ENCODE measurements at regions not wholly inside any gene's neighbourhood (a gene's known extent, or its start where the extent isn't known, plus 50 kb on each side); places are given as distances from the start of the nearest gene placed in this dataset.

DNA sequence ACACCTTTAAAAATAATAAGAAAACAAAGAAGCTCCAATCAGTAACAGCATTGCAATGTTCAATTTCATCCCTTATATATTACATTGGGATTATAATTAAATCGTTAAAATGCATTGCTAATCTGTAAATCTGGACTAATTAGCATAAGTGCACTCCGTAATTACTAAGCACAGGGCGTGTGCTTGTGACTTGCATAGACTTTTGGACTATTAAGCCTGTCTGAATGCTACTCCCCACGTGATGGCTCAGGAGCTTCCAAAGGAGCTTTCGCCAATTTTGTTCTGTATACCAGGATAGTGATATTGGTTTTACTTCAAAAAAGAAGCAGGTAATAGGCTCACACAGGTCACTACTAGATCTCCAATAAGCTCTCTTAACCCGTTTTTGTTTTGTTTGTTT, 497.1 kb downstream of the SMARCA1 start:
- H3K4me3 ChIP-seq (ENCODE audit: low read depth, low read length) = no peak overlapping the region
- TF ChIP-seq, protein P1, sequence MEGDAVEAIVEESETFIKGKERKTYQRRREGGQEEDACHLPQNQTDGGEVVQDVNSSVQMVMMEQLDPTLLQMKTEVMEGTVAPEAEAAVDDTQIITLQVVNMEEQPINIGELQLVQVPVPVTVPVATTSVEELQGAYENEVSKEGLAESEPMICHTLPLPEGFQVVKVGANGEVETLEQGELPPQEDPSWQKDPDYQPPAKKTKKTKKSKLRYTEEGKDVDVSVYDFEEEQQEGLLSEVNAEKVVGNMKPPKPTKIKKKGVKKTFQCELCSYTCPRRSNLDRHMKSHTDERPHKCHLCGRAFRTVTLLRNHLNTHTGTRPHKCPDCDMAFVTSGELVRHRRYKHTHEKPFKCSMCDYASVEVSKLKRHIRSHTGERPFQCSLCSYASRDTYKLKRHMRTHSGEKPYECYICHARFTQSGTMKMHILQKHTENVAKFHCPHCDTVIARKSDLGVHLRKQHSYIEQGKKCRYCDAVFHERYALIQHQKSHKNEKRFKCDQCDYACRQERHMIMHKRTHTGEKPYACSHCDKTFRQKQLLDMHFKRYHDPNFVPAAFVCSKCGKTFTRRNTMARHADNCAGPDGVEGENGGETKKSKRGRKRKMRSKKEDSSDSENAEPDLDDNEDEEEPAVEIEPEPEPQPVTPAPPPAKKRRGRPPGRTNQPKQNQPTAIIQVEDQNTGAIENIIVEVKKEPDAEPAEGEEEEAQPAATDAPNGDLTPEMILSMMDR (IDR thresholded peaks at IDR 0.05; ENCODE audit: low read depth, low read length) = no peak

DNA sequence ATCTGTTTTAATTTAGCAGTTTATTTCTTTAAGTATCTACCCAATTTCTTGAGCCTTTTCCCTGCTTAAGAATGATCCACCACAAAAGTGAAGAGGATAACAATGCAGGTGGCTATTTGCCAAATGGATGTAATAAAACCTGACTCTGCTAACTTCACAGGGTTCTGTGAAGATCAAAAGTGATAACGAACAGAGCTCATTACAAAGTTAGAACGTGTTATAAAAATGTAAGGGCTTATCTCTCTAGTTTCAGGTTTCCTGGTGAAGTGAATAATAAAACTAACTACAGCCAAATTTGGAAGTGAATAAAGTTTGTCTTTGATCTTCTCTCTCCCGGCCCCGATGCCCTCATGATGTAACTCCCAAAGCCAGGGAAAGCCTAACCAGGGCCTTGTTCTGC, 497.9 kb downstream of the SMARCA1 start:
- TF ChIP-seq, protein P1 (IDR thresholded peaks at IDR 0.05; ENCODE audit: low read depth, low read length) = no peak
- H3K4me3 ChIP-seq (ENCODE audit: low read depth, low read length) = no peak overlapping the region

DNA sequence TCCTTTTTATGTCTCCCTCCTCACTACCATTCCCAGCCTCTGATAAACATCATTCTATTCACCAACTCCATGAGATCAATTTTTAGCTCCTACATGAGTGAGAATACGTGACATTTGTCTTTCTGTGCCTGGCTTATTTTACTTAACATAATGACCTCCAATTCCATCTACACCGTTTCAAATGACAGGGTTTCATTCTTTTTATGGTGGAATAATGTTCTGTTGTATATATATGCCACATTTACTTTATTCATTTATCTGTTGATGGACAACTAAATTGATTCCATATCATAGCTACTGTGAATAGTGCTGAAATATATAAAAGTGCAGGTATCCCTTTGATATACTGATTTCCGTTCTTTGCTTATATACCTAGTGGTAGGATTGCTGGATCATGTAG, 503.9 kb downstream of the SMARCA1 start:
- TF ChIP-seq, protein P1 (IDR thresholded peaks at IDR 0.05; ENCODE audit: low read depth, low read length) = no peak

DNA sequence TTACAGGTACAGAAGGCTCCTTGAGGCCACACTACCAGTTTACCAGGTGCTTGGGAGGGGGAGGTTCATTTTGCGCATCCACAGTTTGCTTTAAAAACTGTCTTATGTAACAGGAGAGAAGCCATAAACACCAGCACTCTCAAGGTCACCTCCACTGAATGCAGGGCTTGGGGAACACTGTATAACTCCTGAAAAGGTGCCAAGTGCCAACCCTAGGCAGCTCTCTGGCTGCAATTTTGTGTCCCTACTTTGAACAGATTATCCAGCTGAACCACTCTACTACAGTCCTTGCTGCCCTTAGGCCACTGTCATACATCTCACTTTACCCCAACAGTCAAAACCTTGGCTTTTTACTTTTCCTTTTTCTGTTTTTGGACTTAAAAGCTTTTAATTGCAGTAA, 507.9 kb downstream of the SMARCA1 start:
- TF ChIP-seq, protein P1 (IDR thresholded peaks at IDR 0.05; ENCODE audit: low read depth, low read length) = no peak
- H3K4me3 ChIP-seq (ENCODE audit: low read depth, low read length) = no peak overlapping the region

More for the DNA sequence above, 503.9 kb downstream of the SMARCA1 start:
- no peak overlapping the region for H3K4me3 ChIP-seq (ENCODE audit: low read depth, low read length)

DNA sequence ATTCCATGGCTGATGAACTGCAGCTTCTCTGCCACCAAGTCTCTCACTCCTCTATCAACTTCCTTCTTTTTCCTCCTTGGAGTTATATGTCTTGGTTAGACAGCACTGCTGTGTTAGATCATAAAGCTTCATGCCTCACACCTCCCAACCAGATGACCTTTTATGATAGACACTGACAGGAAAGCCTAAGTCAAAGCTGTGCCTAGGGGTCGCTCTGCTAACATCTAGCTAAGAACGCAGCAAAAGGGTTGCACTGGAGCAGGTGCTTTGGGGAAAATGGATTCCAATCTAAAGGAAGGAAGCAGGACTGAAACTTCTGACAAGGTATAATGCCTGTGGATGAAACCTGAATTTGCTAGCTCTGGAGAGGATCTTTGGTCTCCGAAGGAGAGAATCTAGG, 509.7 kb downstream of the SMARCA1 start:
- TF ChIP-seq, protein P1 (IDR thresholded peaks at IDR 0.05; ENCODE audit: low read depth, low read length) = no peak
- no peak overlapping the region for H3K4me3 ChIP-seq (ENCODE audit: low read depth, low read length)

DNA sequence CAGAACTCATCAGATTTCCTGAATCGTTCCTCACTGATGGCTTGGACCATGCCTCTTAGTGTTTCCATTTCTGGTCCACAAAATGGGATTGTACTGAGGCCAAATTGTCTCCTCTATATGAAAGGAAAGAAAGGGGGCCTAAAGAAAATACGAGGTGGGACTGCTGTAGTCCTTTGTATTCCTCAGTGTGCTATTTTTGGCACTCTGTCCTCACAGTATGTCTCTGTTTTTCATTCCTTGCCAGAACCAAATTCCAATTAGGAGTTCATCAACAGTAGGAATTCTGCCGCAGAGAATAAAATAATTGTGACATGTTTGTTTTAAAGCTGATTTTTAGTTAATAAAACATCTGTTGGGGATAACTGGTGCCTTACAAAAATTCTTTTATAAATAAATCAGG, 515.7 kb downstream of the SMARCA1 start:
- TF ChIP-seq, protein P1 (IDR thresholded peaks at IDR 0.05; ENCODE audit: low read depth, low read length) = no peak
- H3K4me3 ChIP-seq (ENCODE audit: low read depth, low read length) = no peak overlapping the region

DNA sequence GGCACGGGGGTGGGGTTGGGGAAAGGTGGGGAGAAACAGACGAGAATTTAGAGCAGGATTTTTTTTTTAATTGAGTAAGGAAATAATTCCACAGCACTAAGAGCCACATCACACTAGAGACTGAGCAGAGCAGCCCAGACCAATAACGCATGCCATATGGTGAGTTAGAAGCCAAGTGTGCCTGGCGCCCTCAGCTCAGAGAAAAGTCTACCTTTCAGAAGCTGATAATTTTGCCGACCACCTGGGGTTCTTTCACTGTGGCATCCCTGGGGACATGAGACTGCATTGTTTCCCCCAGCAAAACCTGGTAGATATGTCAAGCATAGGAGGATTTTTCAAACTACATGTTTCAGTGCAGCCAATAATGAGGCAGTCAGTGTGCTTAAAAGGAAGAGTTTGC, 516.8 kb downstream of the SMARCA1 start:
- H3K4me3 ChIP-seq (ENCODE audit: low read depth, low read length) = no peak overlapping the region
- TF ChIP-seq, protein P1 (IDR thresholded peaks at IDR 0.05; ENCODE audit: low read depth, low read length) = no peak
